HG03060 (cell line): ENCODE measurements at regions not wholly inside any gene's neighbourhood (a gene's known extent, or its start where the extent isn't known, plus 50 kb on each side); places are given as distances from the start of the nearest gene placed in this dataset.

Experiments used
- ATAC-seq: cut with Tn5 transposase; IDR thresholded peaks from one replicate; pipeline ENCODE4 v1.9.1; 2021; ENCODE audit warnings: low read depth, moderate number of reproducible peaks; ENCODE audit not compliant: unreplicated experiment

DNA sequence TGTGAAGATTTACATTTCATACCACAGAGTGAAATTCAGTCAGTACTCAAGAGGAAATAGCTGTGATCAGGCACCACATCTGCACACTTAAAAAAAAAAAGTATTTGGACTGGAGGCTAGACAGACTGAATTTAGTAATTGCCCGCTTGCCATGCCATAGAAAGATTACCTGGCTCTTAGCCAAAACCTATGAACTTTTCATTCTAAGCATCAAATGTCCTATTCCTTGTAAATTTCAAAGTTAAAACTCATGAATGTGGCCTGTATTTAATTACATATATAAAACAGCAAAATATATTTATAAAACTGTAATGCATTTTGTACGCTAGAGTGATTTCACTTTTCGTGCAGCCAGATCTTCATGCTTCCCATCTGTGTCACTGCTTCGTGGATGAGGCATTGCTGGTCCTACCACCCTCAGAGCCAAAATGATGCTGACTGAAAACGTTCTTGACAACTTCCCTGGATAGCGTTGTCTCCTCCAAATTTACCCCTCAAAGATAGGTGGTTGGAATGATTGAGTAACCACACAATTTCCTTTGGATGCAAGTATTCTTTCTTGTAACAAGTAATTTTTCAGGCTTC, 447.9 kb upstream of the SGCD start:
- ATAC-seq = no peak

DNA sequence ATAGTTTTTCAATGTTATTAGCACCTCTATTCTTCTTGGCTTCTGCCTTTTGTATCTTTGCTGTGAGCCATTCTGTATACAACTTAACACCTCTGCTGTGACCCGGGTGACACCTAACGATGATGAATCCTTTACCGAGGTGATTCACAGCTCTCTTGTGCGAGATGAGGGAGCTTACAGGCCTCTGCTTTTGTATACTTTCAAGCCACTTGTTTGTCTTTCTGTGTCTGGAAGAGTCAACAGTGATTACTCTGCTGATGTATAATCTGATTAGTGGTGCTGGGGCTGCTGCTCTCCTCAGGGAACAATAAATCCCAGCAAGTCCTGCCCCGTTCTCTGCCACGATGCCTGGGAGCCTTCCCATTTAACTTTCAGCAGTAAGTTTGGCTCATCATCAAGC, 442.9 kb upstream of the SGCD start:
- no peak for ATAC-seq

- no peak for ATAC-seq
These were observed 441.8 kb upstream of the SGCD start for GRCh38 chr5:155885199-155885598.

GRCh38 chr5:155886311-155887031, 440.5 kb upstream of the SGCD start:
- no peak for ATAC-seq

DNA sequence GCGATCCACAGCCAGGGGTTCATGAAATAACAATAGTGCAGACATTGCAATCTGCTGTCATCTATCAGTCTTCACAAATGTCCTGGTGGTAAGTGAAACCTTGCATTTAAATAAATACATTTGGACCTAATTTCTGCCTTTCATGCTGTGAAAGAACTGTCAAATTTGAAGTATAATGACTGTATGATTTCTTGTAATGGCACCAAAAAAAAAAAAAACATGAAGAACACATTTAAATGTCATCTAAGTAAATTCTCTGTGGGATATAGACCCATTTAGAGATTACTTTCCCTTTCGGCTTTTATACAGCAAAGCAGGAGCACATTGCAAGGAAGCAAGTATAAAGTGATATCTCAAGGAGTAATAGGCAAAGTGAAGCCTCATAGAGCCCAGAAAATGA, 431.5 kb upstream of the SGCD start:
- no peak for ATAC-seq

DNA sequence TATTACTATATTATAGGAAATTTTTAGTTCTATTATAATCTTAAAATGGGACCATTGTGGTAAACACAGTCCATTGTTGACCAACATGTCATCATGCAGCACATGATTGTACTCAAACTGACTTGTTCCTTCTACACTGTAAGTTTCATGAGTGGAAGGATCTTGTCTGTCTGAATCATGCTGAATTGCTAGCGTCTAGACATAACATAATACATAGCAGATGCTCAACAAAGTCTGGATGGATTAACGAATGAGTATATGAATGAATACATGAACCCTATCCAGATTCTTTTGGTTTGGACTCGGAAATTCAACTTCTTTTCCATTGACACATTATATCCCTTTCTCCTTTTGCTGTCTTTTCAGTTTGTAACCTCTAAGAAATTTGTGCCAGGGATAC, 429.2 kb upstream of the SGCD start:
- no peak for ATAC-seq

DNA sequence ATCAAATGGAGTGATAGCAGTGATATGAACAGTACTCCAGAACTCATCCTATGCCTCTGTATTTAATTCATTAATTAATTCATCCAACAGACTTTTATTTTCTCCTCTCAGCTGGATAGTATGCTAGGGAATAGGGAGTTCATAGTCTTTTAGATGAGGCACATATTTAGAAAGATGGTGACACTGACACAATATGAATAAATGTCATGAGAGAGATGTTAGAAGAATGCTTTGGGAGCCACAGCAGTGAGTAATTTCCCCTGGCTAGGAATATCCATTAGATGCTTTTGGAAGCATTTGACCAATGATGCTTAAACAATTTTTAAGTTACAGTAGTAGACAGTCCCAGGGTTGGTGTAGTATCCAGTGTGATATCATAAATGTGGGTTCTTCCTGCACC, 428.7 kb upstream of the SGCD start:
- no peak for ATAC-seq

DNA sequence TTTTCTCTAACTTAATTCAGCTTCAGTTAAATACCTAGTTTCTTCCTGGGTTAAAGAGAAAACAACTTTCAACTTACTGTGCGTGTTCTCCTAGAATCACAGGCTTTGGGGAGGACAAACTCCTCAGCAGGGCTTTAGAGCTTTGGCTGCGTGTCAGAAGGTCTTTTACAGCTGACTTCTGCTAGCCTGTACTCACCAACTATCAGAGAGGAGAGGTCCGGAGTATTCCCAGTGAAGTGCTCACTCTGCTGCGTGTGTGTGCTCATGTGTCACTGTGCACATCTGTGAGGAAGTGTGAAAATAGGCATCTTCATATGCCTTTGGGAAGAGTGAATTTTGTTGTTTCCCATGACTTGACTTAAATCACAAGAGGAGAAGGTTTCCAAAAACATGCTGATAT, 423.2 kb upstream of the SGCD start:
- no peak for ATAC-seq

DNA sequence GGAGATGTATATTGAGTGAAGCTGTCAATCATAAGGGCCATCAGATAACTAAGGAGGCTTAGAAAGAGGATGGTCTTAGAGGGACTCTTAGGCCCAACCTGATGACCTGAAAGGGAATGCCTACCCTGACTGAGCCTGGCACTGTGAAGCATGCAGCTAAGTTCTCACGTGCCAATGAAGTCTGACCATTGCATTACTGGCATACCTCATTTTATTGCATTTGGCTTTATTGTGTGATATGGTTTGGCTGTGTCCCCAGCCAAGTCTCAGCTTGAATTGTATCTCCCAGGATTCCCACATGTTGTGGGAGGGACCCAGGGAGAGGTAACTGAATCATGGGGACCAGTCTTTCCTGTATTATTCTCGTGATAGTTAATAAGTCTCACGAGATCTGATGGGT, 421.6 kb upstream of the SGCD start:
- no peak for ATAC-seq

DNA sequence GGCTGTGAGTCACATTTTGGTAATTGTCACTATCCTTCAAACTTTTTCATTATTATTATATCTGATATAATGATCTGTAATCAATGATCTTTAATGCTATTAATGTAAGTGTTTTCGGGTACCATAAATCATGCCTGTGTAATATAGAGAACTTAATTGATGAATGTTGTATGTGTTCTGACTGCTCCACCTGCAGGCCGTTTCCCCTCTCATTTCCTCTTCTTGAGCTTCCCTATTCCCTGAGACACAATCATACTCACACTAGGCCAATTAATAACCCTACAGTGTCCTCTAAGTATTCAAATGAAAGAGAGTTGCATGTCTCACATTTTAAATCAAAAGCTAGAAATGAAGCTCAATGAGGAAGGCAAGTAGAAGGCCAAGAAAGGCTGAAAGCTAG, 420.9 kb upstream of the SGCD start:
- ATAC-seq = no peak

- ATAC-seq = no peak
These were observed 418.4 kb upstream of the SGCD start for GRCh38 chr5:155908543-155908942.

- ATAC-seq = no peak
These were observed 414.7 kb upstream of the SGCD start for GRCh38 chr5:155912291-155912690.

- ATAC-seq = no peak
These were observed 412.2 kb upstream of the SGCD start for GRCh38 chr5:155914766-155915165.

- ATAC-seq = no peak
These were observed 411.4 kb upstream of the SGCD start for GRCh38 chr5:155915601-155916000.

- ATAC-seq = no peak
These were observed 407.8 kb upstream of the SGCD start for GRCh38 chr5:155919126-155919525.

DNA sequence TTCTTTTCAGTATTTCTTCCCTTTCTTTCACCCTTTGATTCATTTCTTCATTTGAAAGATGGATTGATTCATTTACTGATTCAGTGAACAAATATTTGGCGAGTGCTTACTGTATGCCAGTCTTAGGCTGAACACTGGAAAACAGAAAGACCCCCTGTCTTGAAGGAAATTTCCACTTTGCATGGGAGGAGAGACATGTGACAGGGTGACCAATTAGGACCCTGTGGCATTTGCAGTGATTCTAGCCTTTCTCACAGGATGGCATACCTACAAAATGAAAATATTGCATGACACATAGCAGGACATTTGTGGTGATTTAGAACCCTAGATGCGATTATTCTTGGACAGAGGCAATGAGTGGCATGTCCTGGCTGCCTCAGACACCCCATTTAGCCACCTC, 407.2 kb upstream of the SGCD start:
- no peak for ATAC-seq

GRCh38 chr5:155921621-155922020, 405.3 kb upstream of the SGCD start:
- no peak for ATAC-seq

DNA sequence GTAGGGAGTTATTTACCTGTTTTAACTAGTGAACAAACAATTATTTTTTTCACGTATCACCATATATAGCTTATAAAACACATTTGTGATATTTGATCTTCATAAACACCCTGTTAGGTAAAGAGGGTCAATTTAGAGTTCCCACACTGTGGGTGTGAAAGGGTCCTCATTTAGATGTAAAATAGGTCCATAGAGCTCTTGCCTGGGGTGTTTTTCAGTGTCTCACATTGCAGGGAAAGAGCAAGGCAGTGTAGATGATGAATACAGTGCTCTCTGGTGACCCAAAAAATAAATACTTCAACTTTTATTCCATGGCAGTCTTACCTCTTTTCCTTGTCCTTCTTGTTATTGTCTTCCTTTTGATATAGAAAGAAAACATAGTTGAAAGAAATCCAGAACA, 403.2 kb upstream of the SGCD start:
- ATAC-seq = no peak

DNA sequence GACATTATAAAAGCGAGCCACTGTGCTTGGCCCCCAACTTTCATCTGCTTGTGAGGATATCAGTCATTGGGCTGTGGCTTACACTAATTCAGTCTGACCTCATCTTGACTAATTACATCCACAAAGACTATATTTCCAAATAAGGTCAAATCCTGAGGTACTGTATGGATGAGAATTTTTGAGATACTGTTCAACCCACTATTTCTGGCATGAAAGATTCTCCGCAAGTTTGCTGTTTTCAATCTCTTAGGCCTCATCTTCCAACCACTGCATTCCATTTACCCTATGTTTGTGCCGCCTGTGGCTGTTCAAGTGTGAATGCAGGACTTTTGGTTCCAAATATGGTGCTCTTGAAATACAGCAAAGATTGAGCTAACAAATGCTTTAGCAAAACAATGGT, 400.9 kb upstream of the SGCD start:
- no peak for ATAC-seq

DNA sequence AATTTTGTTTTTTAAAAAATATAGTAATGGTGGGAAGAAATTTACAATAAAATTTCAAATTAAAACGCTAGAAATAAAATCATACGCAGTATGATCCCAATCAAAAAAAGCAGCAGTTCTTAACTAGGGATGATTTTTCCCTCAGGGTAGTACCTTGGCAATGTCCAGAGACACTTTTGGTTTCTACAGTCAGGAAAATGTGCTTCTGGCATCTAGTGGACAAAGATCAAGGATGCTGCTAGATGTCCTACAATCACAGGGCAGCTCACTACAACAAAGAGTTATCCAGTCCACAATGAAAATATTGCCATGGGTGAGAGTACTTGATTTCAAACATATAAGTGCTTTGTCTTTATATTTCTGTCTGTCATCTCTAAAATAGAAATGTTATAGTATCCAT, 400.2 kb upstream of the SGCD start:
- no peak for ATAC-seq

- ATAC-seq = no peak
These were observed 397.9 kb upstream of the SGCD start for GRCh38 chr5:155929112-155929511.

DNA sequence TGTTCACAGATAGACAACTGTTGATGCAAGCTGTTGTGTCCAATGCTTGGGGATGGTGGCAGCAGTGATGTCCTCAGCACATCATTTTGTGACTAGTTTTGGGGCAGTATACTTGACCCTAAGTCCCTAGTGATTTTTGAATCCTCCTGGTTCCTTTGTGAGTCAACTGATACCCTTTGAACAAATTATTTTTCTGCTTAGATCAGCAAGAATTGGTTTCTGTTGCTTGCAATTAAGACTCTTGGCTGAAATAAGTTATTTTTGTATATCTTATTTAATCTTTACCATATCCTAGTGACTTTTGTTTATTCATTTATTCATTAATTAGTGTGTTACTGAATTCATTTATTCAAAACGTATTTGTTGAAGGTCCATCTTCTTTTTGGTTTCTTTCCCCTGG, 392.0 kb upstream of the SGCD start:
- no peak for ATAC-seq

DNA sequence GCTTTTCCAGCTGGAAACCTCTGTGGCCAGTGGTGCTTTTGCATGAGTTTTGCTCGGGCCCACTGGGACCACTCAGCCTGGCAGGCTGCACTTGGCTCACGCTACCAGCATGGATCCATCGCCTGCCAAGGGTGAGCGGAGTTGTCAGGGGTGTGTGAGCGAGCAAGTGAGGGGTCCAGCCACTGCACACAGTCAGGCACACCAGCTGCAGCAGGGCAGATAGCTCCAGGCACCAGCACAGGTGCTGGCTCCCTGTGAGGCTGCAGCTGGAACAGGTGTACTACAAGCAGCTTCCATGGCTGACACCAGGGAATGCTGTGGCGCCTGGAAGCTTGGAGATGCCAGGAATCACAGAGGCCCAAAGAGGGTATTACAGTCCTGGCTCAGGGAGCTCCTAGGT, 391.2 kb upstream of the SGCD start:
- ATAC-seq = no peak
